HG02870 (cell line): ENCODE measurements at regions not wholly inside any gene's neighbourhood (a gene's known extent, or its start where the extent isn't known, plus 50 kb on each side); places are given as distances from the start of the nearest gene placed in this dataset.

ENCODE experiments used
- ATAC-seq: cut with Tn5 transposase; IDR thresholded peaks from one replicate; pipeline ENCODE4 v1.9.1; 2021; ENCODE audit warnings: mild to moderate bottlenecking, moderate library complexity; ENCODE audit not compliant: unreplicated experiment

DNA sequence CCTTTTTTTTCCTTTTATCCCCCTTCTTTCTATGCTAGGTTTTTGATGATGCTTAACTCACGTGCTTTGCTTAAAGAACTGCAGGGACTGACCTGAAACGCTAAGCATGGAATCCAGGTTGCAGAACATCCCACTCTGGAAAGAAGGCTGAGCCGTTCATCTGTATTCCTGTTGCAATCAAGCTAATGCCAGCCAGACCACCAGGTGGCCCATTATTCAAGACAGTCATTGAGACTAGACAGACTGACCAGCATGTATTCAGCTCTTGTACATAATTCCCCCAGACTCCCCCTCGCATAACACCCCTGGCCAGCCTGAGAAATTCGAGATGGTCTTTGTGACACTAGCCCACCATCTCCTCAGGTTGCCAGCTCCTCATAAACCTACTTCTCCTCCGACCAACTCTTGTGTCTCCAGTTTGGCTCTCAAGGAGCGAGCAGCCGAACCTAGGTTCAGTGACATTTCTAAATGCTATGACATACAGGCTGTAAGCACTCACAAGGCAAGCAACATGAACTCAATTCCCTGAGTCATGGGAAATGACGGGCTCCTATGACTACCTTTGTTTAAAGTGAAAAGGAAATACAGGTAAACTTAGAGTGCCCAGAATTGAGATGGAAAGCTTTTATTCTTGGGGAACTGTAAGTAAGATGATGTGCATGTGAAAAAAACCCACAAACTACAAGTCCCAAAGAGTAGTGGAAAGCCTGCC, 309.3 kb upstream of the CDYL start:
- no peak for ATAC-seq

DNA sequence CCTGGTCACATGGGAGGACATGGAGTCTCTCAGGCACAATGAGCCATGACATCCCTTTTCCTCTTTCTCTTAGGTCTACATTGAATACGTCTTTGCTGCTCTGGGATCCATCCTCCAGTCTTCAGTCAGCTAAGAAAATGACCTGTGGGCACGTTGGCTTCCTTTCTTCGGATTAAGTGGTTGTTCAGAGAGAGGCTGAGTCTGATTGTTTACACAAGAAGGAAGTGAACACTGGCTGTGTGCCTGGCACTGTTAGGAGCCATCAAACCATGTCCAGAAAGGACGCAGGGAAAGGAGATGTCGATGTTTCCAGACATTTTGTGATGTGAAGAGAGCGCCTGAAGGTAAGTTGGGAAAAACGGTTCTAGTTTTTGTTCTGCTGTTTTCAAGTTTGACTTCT, 309.9 kb upstream of the CDYL start:
- ATAC-seq, result no peak

DNA sequence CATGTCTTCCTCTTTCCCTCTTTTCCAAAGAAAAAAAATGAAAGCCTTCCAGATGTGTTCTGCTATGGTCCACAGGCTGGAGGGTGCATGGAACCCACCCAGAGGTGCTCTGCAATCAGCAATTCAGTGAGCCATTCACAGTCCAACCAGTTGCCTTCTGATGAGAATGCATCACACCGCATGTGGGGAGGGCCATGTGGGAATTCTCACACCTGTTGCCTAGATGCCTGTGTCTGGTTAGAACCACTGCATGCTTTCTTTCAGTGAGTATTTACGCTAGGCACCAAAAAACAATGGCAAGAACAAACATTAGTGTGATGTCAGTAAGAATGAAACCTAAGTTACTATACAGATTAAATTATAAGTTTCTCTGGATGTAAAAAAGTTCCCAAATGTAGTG, 311.6 kb upstream of the CDYL start:
- ATAC-seq, result no peak

DNA sequence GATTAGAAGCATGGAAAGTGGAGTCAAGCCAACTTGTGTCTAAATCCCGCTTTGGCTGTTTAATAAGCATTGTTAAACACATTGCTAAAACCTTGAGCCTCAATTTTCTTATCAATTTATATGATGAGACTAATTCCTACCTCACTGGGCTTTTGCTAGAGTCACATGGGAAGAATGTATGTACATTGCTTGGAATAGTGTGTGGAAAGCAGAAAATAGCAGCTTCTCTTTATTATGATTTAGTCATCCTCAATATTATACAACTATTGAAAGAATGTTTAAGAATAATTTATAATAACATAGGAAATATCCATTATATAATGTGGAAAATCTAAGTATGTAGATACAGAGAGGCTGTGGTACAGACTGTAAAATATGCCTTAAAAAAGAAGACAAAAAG, 313.0 kb upstream of the CDYL start:
- no peak for ATAC-seq

DNA sequence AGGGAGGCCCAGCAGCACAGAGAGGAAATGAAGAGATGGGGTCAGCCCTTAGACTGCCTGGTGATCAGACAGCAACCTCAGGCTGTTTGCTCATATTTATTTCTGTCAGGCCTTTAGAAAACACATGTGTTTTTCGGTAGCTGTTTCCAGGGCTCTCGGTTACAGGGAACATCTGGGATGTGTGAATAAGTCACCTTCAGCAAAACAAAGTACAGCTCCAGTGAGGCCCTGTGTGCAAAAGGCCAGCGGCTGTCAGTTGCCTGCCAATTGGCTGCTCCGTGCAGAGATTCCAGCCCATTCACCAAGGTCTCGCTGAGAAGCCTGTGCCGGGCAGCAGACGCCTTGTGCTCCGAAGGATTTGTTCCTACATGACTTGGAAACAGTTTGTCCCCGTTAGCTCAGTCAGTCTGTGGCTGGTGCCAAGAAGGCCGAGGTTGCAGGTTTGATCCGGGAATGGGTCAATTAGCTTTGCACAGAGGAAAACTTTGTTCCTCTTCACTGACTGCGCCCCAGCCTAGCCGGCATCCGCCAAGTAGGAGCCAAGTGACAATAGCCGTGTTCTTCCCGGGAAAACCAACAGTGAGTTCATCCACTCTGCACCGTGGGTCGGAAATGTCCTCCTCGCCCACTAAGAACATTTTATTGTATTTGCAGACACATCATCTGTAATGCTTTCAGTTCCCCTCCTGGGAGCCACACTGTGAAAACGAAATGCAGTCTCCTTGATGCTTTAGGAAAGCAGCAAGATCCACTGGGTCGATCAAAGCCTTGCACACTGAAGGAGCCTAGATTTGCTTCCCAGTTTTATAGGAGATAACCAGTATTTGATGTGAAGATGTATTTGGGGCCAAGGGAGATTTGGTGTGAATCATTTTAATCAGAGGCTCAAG, 315.4 kb upstream of the CDYL start:
- ATAC-seq, result no peak

DNA sequence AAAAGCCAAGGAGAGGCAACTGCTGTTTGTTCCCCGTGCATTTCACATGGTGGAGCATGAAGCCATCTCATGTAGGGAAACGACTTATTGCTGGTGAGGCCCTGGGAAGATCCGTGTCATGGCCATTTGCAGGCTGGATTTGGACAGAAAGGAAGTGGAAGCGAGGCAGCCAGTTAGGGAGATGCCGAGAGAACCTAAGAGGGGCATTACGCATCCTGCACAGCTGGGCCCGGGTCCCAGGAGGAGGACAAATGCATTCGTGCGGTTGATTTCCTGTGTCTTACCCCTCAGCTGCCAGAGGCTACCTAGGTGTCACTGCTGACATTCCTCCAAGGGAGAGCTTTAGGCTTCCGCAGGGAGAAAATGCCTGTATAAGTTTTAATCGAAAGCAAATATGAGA, 316.2 kb upstream of the CDYL start:
- ATAC-seq, result no peak

DNA sequence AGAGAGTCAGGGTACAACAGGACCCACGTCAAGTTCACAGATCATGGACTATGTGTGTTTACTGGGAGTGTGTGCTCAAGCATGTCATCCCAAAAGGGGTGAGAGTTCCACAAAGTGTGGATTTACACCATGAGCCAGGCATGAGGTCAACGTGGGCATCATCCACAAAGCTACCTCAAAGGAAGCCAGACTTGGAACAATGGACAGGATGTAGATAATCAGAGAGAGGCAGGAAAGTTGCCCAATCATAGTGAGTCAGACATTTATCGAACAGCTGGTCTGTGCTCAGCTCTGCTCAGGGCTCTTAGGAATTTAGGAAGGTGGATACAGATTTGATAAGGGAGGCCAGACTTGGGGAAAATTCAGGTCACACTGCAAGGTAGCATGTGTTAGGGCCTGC, 317.2 kb upstream of the CDYL start:
- ATAC-seq, result no peak

DNA sequence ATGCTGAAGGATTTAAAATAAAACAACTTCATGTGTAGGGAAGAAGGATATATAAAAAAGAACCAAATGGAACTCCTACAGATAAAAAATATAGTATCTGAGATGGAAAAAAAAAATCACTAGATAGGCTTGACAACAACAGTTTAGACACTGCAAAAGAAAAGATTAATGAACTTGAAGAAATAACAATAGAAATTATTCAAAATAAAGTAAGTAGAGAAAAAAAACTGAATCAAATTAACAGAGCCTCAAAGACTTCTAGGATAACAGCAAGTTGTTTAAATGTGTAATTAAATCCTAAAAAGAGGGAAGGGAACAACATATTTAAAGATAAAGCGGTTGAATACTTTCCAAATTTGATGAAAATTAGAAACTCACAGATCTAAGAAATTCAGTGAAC, 316.3 kb upstream of the ECI2 start:
- no peak for ATAC-seq

DNA sequence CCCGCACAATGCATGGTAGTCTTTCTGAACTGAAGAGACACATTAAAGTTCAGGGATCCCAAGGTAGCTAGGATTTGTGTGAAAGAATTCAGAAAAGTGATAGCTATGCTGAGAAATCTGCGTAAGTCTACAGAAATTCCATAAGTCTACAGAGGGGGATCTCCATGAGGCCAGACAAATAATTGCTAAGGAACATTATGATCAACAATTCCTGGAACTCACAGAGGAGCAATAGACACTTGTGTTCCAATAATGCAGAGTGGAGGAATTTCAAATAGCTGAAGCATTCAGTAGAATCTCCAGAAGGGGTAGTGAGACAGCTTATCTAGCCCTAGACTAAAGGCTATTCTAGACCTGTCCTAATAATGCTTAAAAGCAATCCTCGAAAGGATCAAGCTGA, 315.7 kb upstream of the ECI2 start:
- no peak for ATAC-seq

DNA sequence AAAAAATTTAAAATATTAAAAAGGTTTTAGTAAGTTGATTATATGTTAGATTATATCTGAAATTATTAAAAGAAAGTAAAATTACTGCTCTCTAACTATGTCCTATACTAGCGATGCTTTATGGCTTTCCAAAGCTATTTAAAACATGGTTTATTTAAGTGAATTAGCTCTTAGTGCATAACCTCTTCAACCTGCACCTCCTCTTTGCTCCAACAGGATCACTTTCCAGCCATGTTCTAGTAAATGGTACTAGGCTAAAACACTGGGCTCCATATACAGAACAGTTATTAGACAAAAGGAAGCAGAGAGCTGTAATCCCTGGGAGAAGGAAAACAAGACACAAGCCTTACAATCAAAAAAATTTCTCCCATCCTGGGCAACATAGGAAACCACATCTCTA, 314.9 kb upstream of the ECI2 start:
- no peak for ATAC-seq

DNA sequence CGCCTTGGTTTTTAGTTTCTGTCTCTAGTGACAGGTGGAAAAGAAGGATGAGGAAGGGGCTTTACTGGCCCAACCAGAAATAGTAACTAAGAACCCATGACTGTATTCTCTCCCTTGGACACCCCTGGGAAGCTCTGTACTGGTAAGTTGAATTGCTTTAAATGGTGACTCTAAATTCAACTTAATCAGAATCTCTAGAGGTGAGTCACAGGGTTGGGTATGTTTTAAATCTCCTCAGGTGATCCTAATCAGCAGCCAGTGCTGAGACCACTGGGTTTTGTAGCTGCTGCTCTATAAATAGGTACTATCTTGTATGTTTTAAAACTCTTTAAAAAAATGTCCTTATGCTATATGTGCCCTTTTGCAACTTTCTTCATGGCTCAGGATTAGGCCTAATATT, 314.0 kb upstream of the ECI2 start:
- no peak for ATAC-seq

DNA sequence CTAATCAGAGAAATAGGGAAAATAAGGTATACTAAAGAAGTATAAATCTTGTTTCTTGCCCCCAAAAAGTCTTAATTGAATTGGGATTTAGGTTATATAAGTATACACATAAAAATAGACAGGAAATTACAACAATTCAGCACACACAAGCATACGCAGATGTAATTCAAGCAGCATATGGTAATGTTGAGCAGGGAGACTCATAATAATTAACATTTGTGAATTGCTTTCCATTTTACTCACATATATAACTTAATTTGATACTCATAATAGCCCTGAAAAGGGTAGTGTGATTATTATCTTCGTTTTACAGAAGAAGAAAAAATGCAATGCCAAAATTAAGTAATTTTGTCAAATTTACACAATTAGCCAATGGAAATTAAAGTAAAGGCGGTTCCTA, 313.5 kb upstream of the ECI2 start:
- ATAC-seq, result no peak

DNA sequence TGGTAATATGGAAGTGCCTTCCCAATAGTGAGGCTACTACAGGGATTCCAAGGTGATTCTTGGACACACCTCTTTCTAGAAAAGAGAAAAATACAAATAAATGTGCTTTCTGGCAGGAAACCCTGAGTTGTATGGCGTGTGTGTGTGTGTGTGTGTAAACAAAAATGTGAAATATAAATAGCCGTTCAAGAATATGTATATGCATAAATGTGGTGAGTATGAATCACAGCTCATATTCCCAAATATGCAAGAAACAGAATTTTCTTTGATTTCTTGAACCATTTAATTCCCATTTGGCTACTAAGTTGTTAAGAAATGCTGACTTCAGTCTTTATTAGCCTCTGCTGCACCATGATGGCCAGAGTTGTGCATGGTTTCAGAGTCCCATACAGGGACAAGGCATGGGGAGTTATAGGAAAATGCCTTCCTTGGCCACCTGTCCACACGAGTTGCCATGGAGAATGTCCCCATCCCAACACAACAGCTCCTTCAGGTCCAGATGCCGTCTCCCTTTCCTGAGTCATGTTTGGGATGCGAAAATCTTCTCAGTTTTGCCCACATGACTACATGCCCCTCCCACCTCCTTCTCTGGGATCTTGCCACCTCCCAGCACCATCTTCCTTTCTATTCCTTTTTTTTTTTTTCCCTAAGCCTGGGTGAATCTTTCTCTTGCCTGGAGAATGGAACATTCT, 312.4 kb upstream of the ECI2 start:
- no peak for ATAC-seq

DNA sequence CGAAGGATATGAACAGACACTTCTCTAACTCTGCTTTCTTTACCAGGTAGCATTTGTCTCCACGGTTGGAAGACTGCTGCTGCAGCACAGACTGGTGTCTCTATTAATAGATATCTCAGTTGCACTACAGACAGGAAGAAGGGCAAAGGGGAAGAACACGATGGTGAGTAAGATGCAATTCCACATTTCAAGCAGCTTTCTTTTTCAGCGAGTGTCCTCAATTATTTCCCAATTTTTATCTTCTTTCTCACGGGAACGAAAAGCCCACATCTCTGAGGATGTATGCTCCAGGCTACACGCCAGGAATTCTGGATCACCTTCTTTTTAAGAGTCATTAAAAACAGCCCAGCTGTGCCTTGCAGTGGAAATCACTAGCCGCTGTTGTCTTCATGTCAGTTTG, 311.6 kb upstream of the ECI2 start:
- no peak for ATAC-seq

DNA sequence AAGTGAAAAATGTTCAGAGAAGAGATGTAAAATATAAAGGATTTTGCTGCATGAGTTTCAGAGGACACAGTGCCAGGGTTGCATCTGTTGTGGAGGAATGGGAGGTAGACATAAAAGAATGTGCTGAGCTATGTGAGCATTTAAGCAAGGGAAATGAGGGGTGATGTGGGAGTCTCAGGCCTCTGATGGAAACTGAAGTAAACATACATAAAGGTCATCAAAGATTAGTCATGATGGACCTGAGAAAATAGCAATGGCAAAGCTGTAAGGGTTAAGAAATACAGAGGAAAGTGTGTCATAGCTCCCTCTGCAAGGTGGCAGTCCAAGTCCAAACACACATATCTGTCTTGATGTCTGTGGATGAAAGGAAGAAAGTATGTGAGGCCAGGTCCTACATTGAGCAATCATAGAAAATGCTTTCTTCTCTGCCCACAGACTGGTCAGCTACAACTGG, 306.6 kb upstream of the ECI2 start:
- ATAC-seq, result no peak

DNA sequence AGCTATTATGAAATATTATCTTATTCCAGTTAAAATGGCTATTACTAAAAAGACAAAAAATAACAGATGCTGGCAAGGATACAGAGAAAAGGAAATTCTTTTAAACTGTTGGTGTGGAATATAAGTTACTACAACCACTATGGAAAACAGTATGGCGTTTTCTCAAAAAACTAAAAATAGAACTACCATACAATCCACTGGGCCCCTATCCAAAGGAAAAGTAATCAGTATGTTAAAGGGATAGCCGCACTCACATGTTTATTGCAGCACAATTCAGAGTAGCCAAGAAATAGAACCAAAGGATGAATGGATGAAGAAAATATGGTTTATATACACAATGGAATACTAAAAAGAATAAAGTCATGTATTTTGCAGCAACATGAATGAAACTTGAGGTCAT, 303.8 kb upstream of the ECI2 start:
- no peak for ATAC-seq

DNA sequence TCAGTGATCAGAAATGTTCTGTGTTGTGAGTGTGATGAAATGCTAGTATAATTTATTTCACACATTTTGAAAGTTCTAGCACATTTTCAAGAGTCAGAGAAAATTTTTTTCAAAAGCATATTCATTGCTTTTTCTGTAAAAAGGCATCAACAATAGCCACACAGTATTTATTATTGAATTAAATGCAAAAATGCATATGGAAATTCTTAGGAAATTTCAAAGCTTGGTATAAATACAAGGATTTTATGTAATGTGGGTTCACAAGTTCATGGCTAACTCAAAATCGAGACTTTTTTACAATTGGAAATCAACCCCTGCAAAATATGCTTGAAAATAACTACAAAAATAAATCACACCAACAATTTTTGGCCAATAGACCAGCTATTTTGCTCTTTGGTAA, 302.0 kb upstream of the ECI2 start:
- no peak for ATAC-seq

DNA sequence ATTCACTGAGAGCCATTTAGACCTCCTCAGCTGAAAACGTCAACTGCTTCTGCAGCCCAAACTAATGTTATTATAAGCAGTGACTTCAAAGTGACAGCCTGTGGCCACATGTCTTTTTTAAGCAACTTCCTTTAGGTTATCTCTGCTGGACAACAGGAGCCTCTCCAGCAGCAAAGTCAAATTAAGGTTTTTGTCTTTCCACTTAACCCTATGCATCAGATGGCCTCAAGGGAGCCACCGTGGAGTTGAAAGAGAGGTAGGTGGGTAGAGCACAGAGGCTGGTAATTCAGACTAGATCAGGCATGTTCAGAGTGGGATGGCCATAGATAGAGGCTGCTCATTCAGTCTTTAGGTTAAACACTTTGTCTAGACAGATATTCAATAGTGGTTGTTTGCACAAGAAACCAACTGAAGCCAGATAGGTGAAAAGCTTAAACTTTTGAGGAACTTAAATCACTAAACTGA, 300.6 kb upstream of the ECI2 start:
- ATAC-seq, result no peak

DNA sequence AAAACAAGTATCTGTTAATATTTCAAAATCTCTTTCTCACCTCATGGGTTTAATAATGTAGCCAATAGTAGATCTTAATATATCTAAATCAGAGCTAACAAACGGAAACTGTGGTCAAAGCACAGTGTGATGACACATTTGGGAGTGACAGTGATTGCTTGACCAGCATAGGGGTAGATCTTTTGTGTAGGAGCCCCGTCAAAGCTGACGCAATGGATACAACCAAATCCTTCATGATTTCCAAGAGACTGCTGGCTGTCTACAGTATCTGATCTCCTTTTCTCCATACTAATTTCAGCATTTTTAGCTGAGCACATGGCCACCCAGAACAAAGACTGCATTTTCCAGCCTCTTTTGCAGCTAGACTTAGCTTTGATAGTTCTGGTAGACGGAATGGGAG, 299.3 kb upstream of the ECI2 start:
- no peak for ATAC-seq

DNA sequence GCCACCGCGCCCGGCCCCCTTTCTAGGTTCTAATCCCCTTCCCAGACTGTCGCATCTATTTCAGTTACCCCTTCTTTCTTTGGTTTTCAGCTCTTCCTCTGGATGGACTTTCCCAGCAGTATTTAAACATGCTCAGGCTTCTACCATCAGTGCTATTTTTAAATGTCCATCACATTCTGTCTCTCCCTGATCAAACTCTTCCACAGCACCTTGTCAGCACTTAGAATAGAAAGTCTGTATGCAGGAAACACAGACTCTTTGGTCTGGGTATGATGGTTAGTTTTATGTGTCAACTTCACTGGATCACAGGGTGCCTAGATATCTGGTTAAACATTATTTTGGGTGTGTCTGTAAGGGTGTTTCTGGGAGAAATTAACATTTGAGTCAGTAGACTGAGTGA, 297.8 kb upstream of the ECI2 start:
- no peak for ATAC-seq

DNA sequence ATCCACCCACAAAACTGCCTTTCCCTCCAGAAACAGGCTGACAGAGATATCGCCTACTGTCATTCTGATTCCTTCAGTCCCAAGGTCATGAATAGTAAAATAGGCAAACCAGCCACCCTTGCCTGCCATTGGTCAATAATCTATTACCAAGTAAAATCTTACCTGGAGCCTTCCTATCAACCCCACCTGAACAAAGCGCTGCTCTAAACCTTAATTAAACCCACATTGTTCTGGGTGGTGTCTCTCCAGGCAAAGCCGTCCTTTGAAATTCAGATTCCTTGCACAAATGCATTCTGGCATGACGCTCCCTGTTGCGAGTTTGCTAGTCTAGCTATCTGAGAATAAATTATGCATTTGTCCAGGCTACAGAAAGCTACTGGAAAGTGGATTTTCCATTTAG, 291.6 kb upstream of the ECI2 start:
- ATAC-seq, result no peak

DNA sequence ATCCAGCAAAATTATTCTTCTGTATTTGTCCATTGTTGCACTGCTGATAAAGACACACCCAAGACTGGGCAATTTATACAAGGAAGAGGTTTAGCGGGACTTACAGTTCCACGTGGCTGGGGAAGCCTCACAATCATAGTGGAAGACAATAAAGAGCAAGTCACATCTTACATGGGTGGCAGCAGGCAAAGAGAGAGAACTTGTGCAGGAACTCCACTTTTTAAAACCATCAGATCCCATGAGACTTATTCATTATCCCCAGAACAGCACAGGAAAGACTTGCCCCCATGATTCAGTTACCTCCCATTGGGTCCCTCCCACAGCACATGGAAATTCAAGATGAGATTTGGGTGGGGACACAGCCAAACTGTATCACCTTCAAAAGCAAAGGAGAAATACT, 286.5 kb upstream of the ECI2 start:
- ATAC-seq, result no peak
